ENCODE measurements at regions not wholly inside any gene's neighbourhood (a gene's known extent, or its start where the extent isn't known, plus 50 kb on each side); places are given as distances from the start of the nearest gene placed in this dataset.

GRCh38 chr9:99305820-99306811 lies 84.0 kb downstream of the SEC61B start:
- H3K4me3 ChIP-seq = no peak overlapping the region
- H3K27me3 ChIP-seq (ENCODE audit: control insufficient read depth in 3 of 3, insufficient read depth in 3 of 3, low read length in 2 of 3) = no peaks in the 10 kb centered on the region
- no peak for TF ChIP-seq CTCF (IDR thresholded peaks at IDR 0.05; ENCODE audit: control extremely low read depth, extremely low read depth)
- DNase-seq (no peak), ATAC-seq (ENCODE audit: insufficient read depth, low FRiP score) (no peak)
- peaks cover 0 to 1% (median 0%) of the 10 kb centered on the region in 4 donors for H3K9me3 ChIP-seq (ENCODE audit: control insufficient read depth in 4 of 4, insufficient read depth in 3 of 4, low read length in 3 of 4)
- H3K9ac ChIP-seq (ENCODE audit: insufficient read depth in 1 of 2, low read length in 2 of 2) = no peak overlapping the region
- H3K4me1 ChIP-seq (ENCODE audit: control insufficient read depth in 5 of 5, insufficient read depth in 5 of 5, low read length in 5 of 5) = no peaks in the 10 kb centered on the region
- 92 to 98% methylated on average over 41 of the region's 41 CpGs for WGBS, 2 donors
- no peak overlapping the region for H3K27ac ChIP-seq (ENCODE audit: low read depth in 1 of 2, low read length in 1 of 2)
- H3K36me3 ChIP-seq (ENCODE audit: control insufficient read depth in 4 of 4, insufficient read depth in 4 of 4, low read length in 4 of 4) = no peaks in the 10 kb centered on the region

- Histone ChIP-seq H3K4me1 (ENCODE audit: control insufficient read depth in 5 of 5, insufficient read depth in 5 of 5, low read length in 5 of 5) (no peaks in the 10 kb centered on the region), H3K27ac (ENCODE audit: low read depth in 1 of 2, low read length in 1 of 2) (no peak overlapping the region), H3K9me3 (ENCODE audit: control insufficient read depth in 4 of 4, insufficient read depth in 3 of 4, low read length in 3 of 4) (peaks cover 0 to 1% (median 0%) of the 10 kb centered on the region in 4 donors), H3K36me3 (ENCODE audit: control insufficient read depth in 4 of 4, insufficient read depth in 4 of 4, low read length in 4 of 4) (no peaks in the 10 kb centered on the region), H3K9ac (ENCODE audit: insufficient read depth in 1 of 2, low read length in 2 of 2) (no peak overlapping the region), H3K4me3 (no peak overlapping the region), H3K27me3 (ENCODE audit: control insufficient read depth in 3 of 3, insufficient read depth in 3 of 3, low read length in 2 of 3) (no peaks in the 10 kb centered on the region)
- TF ChIP-seq CTCF (IDR thresholded peaks at IDR 0.05; ENCODE audit: control extremely low read depth, extremely low read depth) = no peak
- 49 to 51% methylated on average over 4 of the region's 4 CpGs for WGBS, 2 donors
- DNase-seq = no peak
- ATAC-seq (ENCODE audit: insufficient read depth, low FRiP score) = no peak
Observed at GRCh38 chr9:99307851-99308250, 85.8 kb downstream of the SEC61B start.

- H3K4me1 ChIP-seq (ENCODE audit: control insufficient read depth in 5 of 5, insufficient read depth in 5 of 5, low read length in 5 of 5) = no peaks in the 10 kb centered on the region
- 84 to 91% methylated on average over 7 of the region's 7 CpGs for WGBS, 2 donors
- no peak overlapping the region for H3K4me3 ChIP-seq
- ATAC-seq (ENCODE audit: insufficient read depth, low FRiP score) (no peak), DNase-seq (no peak)
- no peak overlapping the region for H3K9ac ChIP-seq (ENCODE audit: insufficient read depth in 1 of 2, low read length in 2 of 2)
- no peaks in the 10 kb centered on the region for H3K27me3 ChIP-seq (ENCODE audit: control insufficient read depth in 3 of 3, insufficient read depth in 3 of 3, low read length in 2 of 3)
- H3K27ac ChIP-seq (ENCODE audit: low read depth in 1 of 2, low read length in 1 of 2) = no peak overlapping the region
- no peak for TF ChIP-seq CTCF (IDR thresholded peaks at IDR 0.05; ENCODE audit: control extremely low read depth, extremely low read depth)
- H3K36me3 ChIP-seq (ENCODE audit: control insufficient read depth in 4 of 4, insufficient read depth in 4 of 4, low read length in 4 of 4) = no peaks in the 10 kb centered on the region
- no peaks in the 10 kb centered on the region for H3K9me3 ChIP-seq (ENCODE audit: control insufficient read depth in 4 of 4, insufficient read depth in 3 of 4, low read length in 3 of 4)
Observed at GRCh38 chr9:99309141-99309939, 87.3 kb downstream of the SEC61B start.
